CD4-positive, alpha-beta T cell (primary cell): ENCODE measurements at regions not wholly inside any gene's neighbourhood (a gene's known extent, or its start where the extent isn't known, plus 50 kb on each side); places are given as distances from the start of the nearest gene placed in this dataset.
A peak's percentile ranks its signal among the peaks of the same experiment; 100 is the strongest.

Source experiments
- ATAC-seq: fragments of 200-7000 bp; cut with Tn5 transposase; one replicate; pipeline ENCODE4 v1.10.0; 2022; ENCODE audit warnings: mild to moderate bottlenecking; ENCODE audit not compliant: poor library complexity
- CTCF ChIA-PET: fragments of 350-600 bp; sonication (Branson Sonifier 250); formaldehyde crosslinking; loops from one replicate; lab custom pipeline; 2021; ENCODE audit warnings: antibody characterized with exemption, inconsistent platforms; lab: Charles Lee
- POLR2A ChIA-PET: fragments of 350-600 bp; sonication (Branson Sonifier 250); formaldehyde crosslinking; loops from one replicate; lab custom pipeline; 2021; ENCODE audit warnings: antibody characterized with exemption, inconsistent platforms; lab: Charles Lee
- DNase-seq, 14 experiments: peaks; one replicate each; pipeline ENCODE4 v3.0.0-alpha.2; 2013 to 2020; ENCODE audit warnings: mixed read lengths in 2 of 14
- H3K27ac ChIP-seq, 2 donors: one replicate each; pipeline versions ENCODE4 v1.5.1 to v1.7.0; 2013; ENCODE audit warnings: low read length in 2 of 2, low read depth in 1 of 2, mild to moderate bottlenecking in 1 of 2
- H3K27me3 ChIP-seq, 2 experiments: 1 replicate in 1 of 2; 2 replicates in 1 of 2; pipeline versions ENCODE4 v1.6.1 to v1.7.0; 2013; ENCODE audit warnings: low read length in 2 of 2, control low read depth in 1 of 2, mild to moderate bottlenecking in 1 of 2, moderate library complexity in 1 of 2; ENCODE audit not compliant: insufficient read depth in 2 of 2, control insufficient read depth in 1 of 2
- H3K36me3 ChIP-seq: one replicate; pipeline ENCODE4 v1.6.1; 2013; ENCODE audit warnings: low read length, control low read depth; ENCODE audit not compliant: insufficient read depth
- H3K4me1 ChIP-seq: one replicate; pipeline ENCODE4 v1.6.1; 2013; ENCODE audit warnings: low read length, control low read depth; ENCODE audit not compliant: insufficient read depth
- H3K4me3 ChIP-seq: one replicate; pipeline ENCODE4 v1.5.1; 2013; ENCODE audit warnings: mild to moderate bottlenecking, low read length, moderate library complexity
- H3K9me3 ChIP-seq, 2 experiments: 1 replicate in 1 of 2; 2 replicates in 1 of 2; pipeline versions ENCODE4 v1.6.1 to v1.7.0; 2013; ENCODE audit warnings: low read length in 2 of 2, mild to moderate bottlenecking in 2 of 2, control low read depth in 1 of 2, moderate library complexity in 1 of 2; ENCODE audit not compliant: control insufficient read depth in 1 of 2, insufficient read depth in 1 of 2
- H3K27ac Mint-ChIP-seq: one replicate; pipeline ENCODE4 v1.8.0; 2020; ENCODE audit warnings: mixed read lengths
- H3K27me3 Mint-ChIP-seq: one replicate; pipeline ENCODE4 v1.8.0; 2021; ENCODE audit warnings: mixed read lengths
- H3K36me3 Mint-ChIP-seq: one replicate; pipeline ENCODE4 v1.8.0; 2021; ENCODE audit warnings: low read depth, mixed read lengths
- H3K4me1 Mint-ChIP-seq: one replicate; pipeline ENCODE4 v1.8.0; 2021; ENCODE audit warnings: low read depth, mixed read lengths
- H3K4me3 Mint-ChIP-seq: one replicate; pipeline ENCODE4 v1.8.0; 2020; ENCODE audit warnings: mild to moderate bottlenecking, mixed read lengths
- H3K9me3 Mint-ChIP-seq: one replicate; pipeline ENCODE4 v1.8.0; 2020; ENCODE audit warnings: mixed read lengths
- CTCF ChIP-seq: fragments of 200-600 bp; IDR thresholded peaks from one replicate; pipeline ENCODE4 v1.8.0; 2022; ENCODE audit warnings: antibody characterized with exemption, mild to moderate bottlenecking
- intact Hi-C, 2 experiments: fragments of 100-400 bp; cut with DNase I in 1 of 2; cut with micrococcal nuclease in 1 of 2; formaldehyde crosslinking; loops; one replicate each; pipeline versions ENCODE4 v1.15.1 to v1.9.0; 2023 to 2025; cut with DNase I, micrococcal nuclease

- DNase-seq (no peak), ATAC-seq (no peak)
- intact Hi-C loops = loop anchor here in 1 of 2 experiments (10.0 kb wide), 1 partner anchor 62 kb away; no protein-coding TSS in a partner anchor
- no peak overlapping the region for H3K4me3 ChIP-seq
- H3K27ac ChIP-seq = no peak overlapping the region
- no peaks in the 10 kb centered on the region for H3K4me1 ChIP-seq
- POLR2A ChIA-PET = no interaction called here
- Mint-ChIP-seq H3K27ac (no peak overlapping the region), H3K4me3 (no peak overlapping the region), H3K9me3 (peaks cover 22% of the 10 kb centered on the region), H3K27me3 (no peaks in the 10 kb centered on the region), H3K36me3 (no peaks in the 10 kb centered on the region), H3K4me1 (no peaks in the 10 kb centered on the region)
- H3K27me3 ChIP-seq = no peaks in the 10 kb centered on the region
- no peaks in the 10 kb centered on the region for H3K36me3 ChIP-seq
- H3K9me3 ChIP-seq = no peaks in the 10 kb centered on the region
- CTCF ChIA-PET = no interaction called here
- TF ChIP-seq CTCF = no peak
Observed at GRCh38 chr16:35377142-35377541, 1917.7 kb downstream of the TP53TG3F start.

- ATAC-seq = no peak
- Mint-ChIP-seq H3K27me3 (no peaks in the 10 kb centered on the region), H3K4me1 (no peaks in the 10 kb centered on the region), H3K4me3 (no peak overlapping the region), H3K9me3 (peaks cover 18% of the 10 kb centered on the region), H3K36me3 (no peaks in the 10 kb centered on the region), H3K27ac (no peak overlapping the region)
- no peaks in the 10 kb centered on the region for H3K4me1 ChIP-seq
- no peak for TF ChIP-seq CTCF
- intact Hi-C loops = no loop called here
- no peaks in the 10 kb centered on the region for H3K27me3 ChIP-seq
- DNase-seq = no peak
- H3K27ac ChIP-seq = no peak overlapping the region
- no peaks in the 10 kb centered on the region for H3K36me3 ChIP-seq
- H3K9me3 ChIP-seq = peaks cover 7 to 12% of the 10 kb centered on the region in 2 experiments
- H3K4me3 ChIP-seq = no peak overlapping the region
- ChIA-PET CTCF (no interaction called here), POLR2A (no interaction called here)
Observed at GRCh38 chr16:35386619-35387018, 1927.2 kb downstream of the TP53TG3F start.

DNA sequence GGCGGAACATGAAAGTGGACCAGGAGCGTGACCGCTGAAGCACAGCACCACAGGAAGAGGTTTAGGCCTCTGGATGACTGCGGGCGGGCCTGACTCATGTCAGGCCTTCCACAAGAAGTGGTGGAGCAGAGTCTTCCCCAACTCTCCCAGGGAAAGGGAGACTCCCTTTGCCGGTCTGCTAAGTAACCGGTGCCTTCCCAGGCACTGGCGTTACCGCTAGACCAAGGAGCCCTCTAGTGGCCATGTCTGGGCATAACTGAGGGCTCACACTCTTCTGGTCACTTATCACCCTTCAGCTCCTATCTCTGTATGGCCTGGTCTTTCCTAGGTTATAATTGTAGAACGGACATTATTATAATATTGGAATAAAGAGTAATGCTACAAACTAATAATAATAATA lies 1931.9 kb downstream of the TP53TG3F start:
- no peak overlapping the region for H3K27ac Mint-ChIP-seq
- no peaks in the 10 kb centered on the region for H3K27me3 Mint-ChIP-seq
- intact Hi-C loops = no loop called here
- CTCF ChIA-PET = no interaction called here
- H3K36me3 Mint-ChIP-seq = no peaks in the 10 kb centered on the region
- H3K27ac ChIP-seq = no peak overlapping the region
- TF ChIP-seq CTCF = no peak
- H3K9me3 Mint-ChIP-seq = peaks cover 14% of the 10 kb centered on the region
- no peak overlapping the region for H3K4me3 ChIP-seq
- ATAC-seq (no peak), DNase-seq (peak in 2 of 14 experiments; percentile 19 to 42)
- no peaks in the 10 kb centered on the region for H3K4me1 Mint-ChIP-seq
- H3K36me3 ChIP-seq = no peaks in the 10 kb centered on the region
- H3K4me3 Mint-ChIP-seq = no peak overlapping the region
- H3K9me3 ChIP-seq = peaks cover 13 to 48% of the 10 kb centered on the region in 2 experiments
- POLR2A ChIA-PET = no interaction called here
- no peaks in the 10 kb centered on the region for H3K27me3 ChIP-seq
- no peaks in the 10 kb centered on the region for H3K4me1 ChIP-seq
